B cell (primary cell): ENCODE measurements at regions not wholly inside any gene's neighbourhood (a gene's known extent, or its start where the extent isn't known, plus 50 kb on each side); places are given as distances from the start of the nearest gene placed in this dataset.

ENCODE experiments used
- ATAC-seq: fragments of 200-7000 bp; cut with Tn5 transposase; one replicate; pipeline ENCODE4 v1.10.0; 2021; ENCODE audit warnings: low read depth, mild to moderate bottlenecking, moderate number of reproducible peaks, moderate library complexity
- CTCF ChIA-PET: fragments of 350-600 bp; sonication (Branson Sonifier 250); formaldehyde crosslinking; loops from one replicate; lab custom pipeline; 2021; ENCODE audit warnings: antibody characterized with exemption, inconsistent platforms; lab: Charles Lee
- POLR2A ChIA-PET: fragments of 350-600 bp; sonication (Branson Sonifier 250); formaldehyde crosslinking; loops from one replicate; lab custom pipeline; 2021; ENCODE audit warnings: antibody characterized with exemption; lab: Charles Lee
- DNase-seq: peaks from one replicate; pipeline ENCODE4 v3.0.0; 2013
- H2AFZ ChIP-seq: 2 replicates; pipeline ENCODE4 v1.6.1; 2012; ENCODE audit warnings: mild to moderate bottlenecking, low read depth, low read length; ENCODE audit not compliant: insufficient read depth, poor library complexity, severe bottlenecking
- H3K27ac ChIP-seq, 2 donors: 1 replicate in 1 of 2; 2 replicates in 1 of 2; pipeline ENCODE4 v1.5.1; 2012 to 2013; ENCODE audit warnings: low read length in 2 of 2, mild to moderate bottlenecking in 2 of 2, moderate library complexity in 1 of 2
- H3K27me3 ChIP-seq, 4 experiments: fragments of 200-600 bp in 1 of 4; sonication (generic) in 1 of 4; replicated peaks in 1 of 4; 1 replicate in 2 of 4; 2 replicates in 2 of 4; pipeline versions ENCODE4 v1.6.1 to v1.7.0; 2013 to 2016; ENCODE audit warnings: low read length in 3 of 4, mild to moderate bottlenecking in 2 of 4, mixed read lengths in 1 of 4, moderate library complexity in 1 of 4; ENCODE audit not compliant: insufficient read depth in 4 of 4, control insufficient read depth in 3 of 4; ENCODE audit errors: control extremely low read depth in 1 of 4
- H3K36me3 ChIP-seq, 2 experiments: replicated peaks in 1 of 2; 1 replicate in 1 of 2; 2 replicates in 1 of 2; pipeline versions ENCODE4 v1.6.1 to v1.7.1; 2013; ENCODE audit warnings: low read length in 1 of 2; ENCODE audit not compliant: insufficient read depth in 2 of 2, control insufficient read depth in 1 of 2; ENCODE audit errors: control extremely low read depth in 1 of 2, extremely low read depth in 1 of 2
- H3K4me1 ChIP-seq, 2 donors: fragments of 200-600 bp in 1 of 2; sonication (generic) in 1 of 2; 1 replicate in 1 of 2; 2 replicates in 1 of 2; pipeline versions ENCODE4 v1.5.1 to v1.6.1; 2013 to 2017; ENCODE audit warnings: low read length in 2 of 2; ENCODE audit not compliant: control insufficient read depth in 2 of 2, insufficient read depth in 2 of 2
- H3K4me2 ChIP-seq: replicated peaks from 2 replicates; pipeline ENCODE3; 2012; ENCODE audit warnings: mild to moderate bottlenecking, low read depth, low read length; ENCODE audit not compliant: poor library complexity, severe bottlenecking
- H3K4me3 ChIP-seq, 5 experiments: fragments of 200-600 bp in 1 of 5; sonication (generic) in 1 of 5; 1 replicate in 3 of 5; 2 replicates in 2 of 5; pipeline versions ENCODE4 v1.5.1 to v1.7.0; 2011 to 2016; ENCODE audit warnings: low read length in 4 of 5, mild to moderate bottlenecking in 4 of 5, low read depth in 2 of 5, control low read depth in 1 of 5, moderate library complexity in 1 of 5; ENCODE audit not compliant: insufficient read depth in 1 of 5; ENCODE audit errors: control extremely low read depth in 1 of 5, extremely low read depth in 1 of 5
- H3K79me2 ChIP-seq: fragments of 200-600 bp; sonication (generic); one replicate; pipeline ENCODE4 v1.6.0; 2016; ENCODE audit warnings: low read length; ENCODE audit not compliant: control insufficient read depth, insufficient read depth
- H3K9ac ChIP-seq: fragments of 200-600 bp; sonication (generic); 2 replicates; pipeline ENCODE4 v1.6.1; 2017; ENCODE audit warnings: mild to moderate bottlenecking, low read length, moderate library complexity
- H3K9me3 ChIP-seq, 3 donors: one replicate each; pipeline versions ENCODE4 v1.6.1 to v1.7.1; 2013; ENCODE audit warnings: low read length in 2 of 3; ENCODE audit not compliant: control insufficient read depth in 2 of 3, insufficient read depth in 1 of 3; ENCODE audit errors: control extremely low read depth in 1 of 3
- H4K20me1 ChIP-seq: 2 replicates; pipeline ENCODE4 v1.6.0; 2012; ENCODE audit warnings: mild to moderate bottlenecking, low read length; ENCODE audit not compliant: insufficient read depth, control insufficient read depth, poor library complexity, severe bottlenecking
- H3K27ac Mint-ChIP-seq: one replicate; pipeline ENCODE4 v1.8.0; 2021; ENCODE audit warnings: mixed read lengths
- H3K27me3 Mint-ChIP-seq: one replicate; pipeline ENCODE4 v1.8.0; 2021; ENCODE audit warnings: mixed read lengths
- H3K4me1 Mint-ChIP-seq: one replicate; pipeline ENCODE4 v1.8.0; 2021; ENCODE audit warnings: mixed read lengths
- H3K4me3 Mint-ChIP-seq: one replicate; pipeline ENCODE4 v1.8.0; 2021; ENCODE audit warnings: mixed read lengths
- H3K9me3 Mint-ChIP-seq: one replicate; pipeline ENCODE4 v1.8.0; 2022; ENCODE audit warnings: mixed read lengths; ENCODE audit not compliant: insufficient read depth
- EZH2 ChIP-seq: IDR thresholded peaks from 2 replicates; pipeline ENCODE4 v1.6.1; 2012; ENCODE audit warnings: borderline replicate concordance, low read depth, mild to moderate bottlenecking, moderate library complexity, low read length; ENCODE audit not compliant: insufficient read depth, poor library complexity, severe bottlenecking
- WGBS: methylation state at CpG from one replicate; pipeline ENCODE4 v1.1.5; 2013; ENCODE audit warnings: missing lambda C conversion rate; ENCODE audit not compliant: insufficient coverage; 5-methylcytosine and 5-hydroxymethylcytosine counted together
- intact Hi-C: fragments of 100-400 bp; cut with micrococcal nuclease; formaldehyde crosslinking; loops from one replicate; pipeline ENCODE4 v1.10.0; 2022
- TF ChIP-seq, protein P1 (sequence below): fragments of 200-600 bp; IDR thresholded peaks from one replicate; pipeline ENCODE4 v1.8.0; 2022; ENCODE audit warnings: antibody characterized with exemption, mild to moderate bottlenecking

- Mint-ChIP-seq H3K4me1 (peaks cover 27% of the 10 kb centered on the region), H3K27ac (no peak overlapping the region), H3K4me3 (no peak overlapping the region), H3K9me3 (peaks cover 2% of the 10 kb centered on the region), H3K27me3 (no peaks in the 10 kb centered on the region)
- Histone ChIP-seq H3K36me3 (no peaks in the 10 kb centered on the region), H3K4me3 (no peak overlapping the region), H3K79me2 (no peaks in the 10 kb centered on the region), H4K20me1 (no peaks in the 10 kb centered on the region), H2AFZ (no peak overlapping the region), H3K27ac (no peak overlapping the region), H3K4me2 (no peak overlapping the region), H3K4me1 (peaks cover 14 to 15% of the 10 kb centered on the region in 2 donors), H3K27me3 (no peaks in the 10 kb centered on the region), H3K9me3 (peaks cover 0 to 3% (median 0%) of the 10 kb centered on the region in 3 donors), H3K9ac (no peak overlapping the region)
- intact Hi-C loops: no loop called here
- 84% methylated on average over 3 of the region's 9 CpGs for WGBS
- CTCF ChIA-PET: no interaction called here
- no peak for ATAC-seq
- POLR2A ChIA-PET: no interaction called here
- no peak for DNase-seq
- no peak for TF ChIP-seq EZH2
- TF ChIP-seq, protein P1, sequence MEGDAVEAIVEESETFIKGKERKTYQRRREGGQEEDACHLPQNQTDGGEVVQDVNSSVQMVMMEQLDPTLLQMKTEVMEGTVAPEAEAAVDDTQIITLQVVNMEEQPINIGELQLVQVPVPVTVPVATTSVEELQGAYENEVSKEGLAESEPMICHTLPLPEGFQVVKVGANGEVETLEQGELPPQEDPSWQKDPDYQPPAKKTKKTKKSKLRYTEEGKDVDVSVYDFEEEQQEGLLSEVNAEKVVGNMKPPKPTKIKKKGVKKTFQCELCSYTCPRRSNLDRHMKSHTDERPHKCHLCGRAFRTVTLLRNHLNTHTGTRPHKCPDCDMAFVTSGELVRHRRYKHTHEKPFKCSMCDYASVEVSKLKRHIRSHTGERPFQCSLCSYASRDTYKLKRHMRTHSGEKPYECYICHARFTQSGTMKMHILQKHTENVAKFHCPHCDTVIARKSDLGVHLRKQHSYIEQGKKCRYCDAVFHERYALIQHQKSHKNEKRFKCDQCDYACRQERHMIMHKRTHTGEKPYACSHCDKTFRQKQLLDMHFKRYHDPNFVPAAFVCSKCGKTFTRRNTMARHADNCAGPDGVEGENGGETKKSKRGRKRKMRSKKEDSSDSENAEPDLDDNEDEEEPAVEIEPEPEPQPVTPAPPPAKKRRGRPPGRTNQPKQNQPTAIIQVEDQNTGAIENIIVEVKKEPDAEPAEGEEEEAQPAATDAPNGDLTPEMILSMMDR: no peak
These were observed 200.3 kb downstream of the AASDH start for GRCh38 chr4:56186808-56187523.

DNA sequence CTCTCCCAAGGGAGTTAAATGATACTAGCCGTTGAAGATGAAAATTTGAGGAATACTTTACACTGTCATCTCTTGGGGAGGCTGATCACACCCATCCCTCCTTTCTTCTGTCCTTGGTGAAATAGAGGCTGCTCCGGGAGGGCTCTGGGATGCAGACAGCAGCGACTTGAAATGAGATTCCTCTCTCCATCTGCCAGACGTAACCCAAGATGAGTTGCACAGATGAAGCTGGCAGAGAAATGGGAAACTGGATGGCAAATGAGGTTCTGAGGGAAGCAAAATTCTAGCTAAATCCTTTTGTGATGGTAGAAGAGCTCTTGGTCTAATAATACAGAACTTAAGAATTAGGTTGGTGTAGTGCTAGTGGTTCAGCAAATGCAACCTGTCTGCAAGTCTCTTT, 201.4 kb downstream of the AASDH start:
- H3K4me1 Mint-ChIP-seq: peaks cover 31% of the 10 kb centered on the region
- Histone ChIP-seq H3K4me1 (peaks cover 14 to 15% of the 10 kb centered on the region in 2 donors), H3K79me2 (no peaks in the 10 kb centered on the region), H3K27me3 (no peaks in the 10 kb centered on the region), H4K20me1 (no peaks in the 10 kb centered on the region), H2AFZ (no peak overlapping the region), H3K9ac (no peak overlapping the region), H3K9me3 (peaks cover 0 to 3% (median 0%) of the 10 kb centered on the region in 3 donors), H3K36me3 (no peaks in the 10 kb centered on the region), H3K4me3 (no peak overlapping the region), H3K27ac (no peak overlapping the region), H3K4me2 (no peak overlapping the region)
- no peaks in the 10 kb centered on the region for H3K27me3 Mint-ChIP-seq
- no peak for ATAC-seq
- ChIA-PET POLR2A (no interaction called here), CTCF (no interaction called here)
- no peak overlapping the region for H3K4me3 Mint-ChIP-seq
- TF ChIP-seq, protein P1: no peak
- TF ChIP-seq EZH2: no peak
- H3K27ac Mint-ChIP-seq: no peak overlapping the region
- no peak for DNase-seq
- H3K9me3 Mint-ChIP-seq: peaks cover 2% of the 10 kb centered on the region
- intact Hi-C loops: no loop called here
- WGBS: no CpG with 5 or more reads among the region's 4 CpGs
